ENCODE measurements at regions not wholly inside any gene's neighbourhood (a gene's known extent, or its start where the extent isn't known, plus 50 kb on each side); places are given as distances from the start of the nearest gene placed in this dataset.

GRCh38 chr1:218728898-218729565, 383.9 kb downstream of the TGFB2 start:
- DNase-seq (ENCODE audit: low spot score), result no peak
- ChIA-PET POLR2A (ENCODE audit: low non-redundant PET) (no interaction called here), CTCF (interaction anchor here (0.6 kb wide), 2 partner anchors 166 to 253 kb away, joined by 3 to 7 read pairs; no protein-coding TSS in a partner anchor)
- TF ChIP-seq CTCF (conservative IDR thresholded peaks at IDR 0.05; ENCODE audit: low read depth), result no peak
- H3K27ac ChIP-seq, result no peak overlapping the region

DNA sequence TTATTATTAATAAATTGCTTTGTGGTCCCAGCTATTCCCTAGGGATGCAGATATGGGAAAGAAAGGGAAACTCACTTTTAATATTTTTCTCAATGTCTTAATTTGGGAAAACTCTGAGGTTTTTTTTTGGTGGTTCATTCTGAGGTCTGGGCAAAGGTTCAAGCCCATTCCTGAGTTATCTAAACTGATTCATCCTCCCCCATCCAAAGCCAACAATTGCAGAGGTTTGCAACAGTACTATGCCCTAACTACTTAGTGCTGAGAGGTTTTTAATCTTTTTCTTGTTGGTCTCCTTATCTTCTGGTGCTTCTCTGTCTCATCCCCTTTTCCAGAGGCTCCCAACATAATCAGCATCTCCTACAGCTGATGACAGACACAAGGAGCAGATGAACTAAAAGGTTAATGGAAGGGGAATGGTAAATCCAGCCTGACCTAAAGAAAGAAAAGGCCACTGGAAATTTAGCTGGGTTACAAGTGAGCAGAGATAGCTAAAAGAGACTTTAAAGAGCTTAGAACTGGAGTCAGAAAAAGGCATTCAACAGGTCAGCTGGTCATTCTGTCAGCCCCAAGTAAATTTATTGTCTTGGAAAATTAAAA, 390.4 kb downstream of the TGFB2 start:
- POLR2A ChIA-PET (ENCODE audit: low non-redundant PET), result no interaction called here
- CTCF ChIA-PET, result interaction anchor here (0.6 kb wide), 2 partner anchors 248 to 1576 kb away, joined by 3 to 9 read pairs; no protein-coding TSS in a partner anchor
- H3K27ac ChIP-seq, result no peak overlapping the region
- no peak for TF ChIP-seq CTCF (conservative IDR thresholded peaks at IDR 0.05; ENCODE audit: low read depth)
- DNase-seq (ENCODE audit: low spot score), result no peak

DNA sequence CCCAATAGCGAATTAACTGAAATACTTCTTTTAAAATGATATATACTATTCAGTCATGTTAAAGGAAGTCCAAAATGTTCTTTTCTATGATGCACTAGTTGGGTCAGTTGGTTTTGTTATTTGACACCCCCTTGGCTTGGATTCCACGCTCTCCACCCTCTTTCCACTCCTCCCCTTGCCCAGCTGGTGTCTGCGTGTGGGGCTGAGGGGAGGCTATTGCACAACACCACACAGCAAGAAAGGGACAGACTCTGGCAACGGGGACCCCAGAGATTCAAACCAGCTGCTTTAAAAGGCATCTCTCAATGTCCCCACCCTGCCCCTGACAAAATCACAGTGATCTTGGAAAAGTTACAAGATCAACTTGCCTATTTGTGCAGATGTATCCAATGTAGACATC, 394.3 kb downstream of the TGFB2 start:
- no peak overlapping the region for H3K27ac ChIP-seq
- POLR2A ChIA-PET (ENCODE audit: low non-redundant PET), result no interaction called here
- no peak for TF ChIP-seq CTCF (conservative IDR thresholded peaks at IDR 0.05; ENCODE audit: low read depth)
- DNase-seq (ENCODE audit: low spot score), result no peak
- CTCF ChIA-PET, result no interaction called here

- ChIA-PET CTCF (interaction anchor here (0.6 kb wide), 1 partner anchor 81 kb away, joined by 4 read pairs; no protein-coding TSS in a partner anchor), POLR2A (ENCODE audit: low non-redundant PET) (no interaction called here)
- no peak for DNase-seq (ENCODE audit: low spot score)
- H3K27ac ChIP-seq, result no peak overlapping the region
- TF ChIP-seq CTCF (conservative IDR thresholded peaks at IDR 0.05; ENCODE audit: low read depth), result no peak
Measured at GRCh38 chr1:218741852-218742251, 396.7 kb downstream of the TGFB2 start.

- H3K27ac ChIP-seq, result no peak overlapping the region
- CTCF ChIA-PET, result no interaction called here
- TF ChIP-seq CTCF (conservative IDR thresholded peaks at IDR 0.05; ENCODE audit: low read depth), result no peak
- POLR2A ChIA-PET (ENCODE audit: low non-redundant PET), result no interaction called here
- DNase-seq (ENCODE audit: low spot score), result peak; percentile 13
Measured at GRCh38 chr1:218742467-218743262, 397.5 kb downstream of the TGFB2 start.

DNA sequence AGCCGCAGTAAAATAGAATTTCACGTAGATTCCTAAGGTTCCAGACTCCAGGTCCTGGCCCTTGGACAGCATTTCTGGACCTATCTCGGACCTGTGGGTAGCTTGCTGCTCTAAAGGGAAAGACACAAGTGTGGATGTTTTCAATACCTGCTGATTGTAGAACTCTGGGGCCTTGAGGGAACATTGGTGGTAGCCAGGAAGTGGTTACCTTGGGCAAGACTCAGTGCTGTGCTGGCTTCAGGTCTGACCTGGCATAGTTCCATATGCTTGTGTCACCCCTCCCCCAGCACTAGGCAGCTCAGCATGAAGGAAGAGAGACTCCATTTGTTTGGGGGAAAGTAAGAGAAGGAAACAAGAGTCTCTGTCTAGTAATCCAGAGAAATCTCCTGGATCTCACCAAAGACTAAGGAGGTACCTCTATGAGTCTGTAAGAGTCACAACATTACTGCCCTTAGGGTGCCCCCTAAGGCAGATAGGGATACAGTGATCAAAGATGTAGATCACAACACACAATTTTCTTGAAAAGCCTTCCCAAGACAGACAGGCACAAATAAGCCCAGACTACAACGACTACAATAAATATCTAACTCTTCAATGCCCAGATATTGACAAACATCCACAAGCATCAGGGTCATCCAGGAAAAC, 398.8 kb downstream of the TGFB2 start:
- no peak overlapping the region for H3K27ac ChIP-seq
- CTCF ChIA-PET, result no interaction called here
- DNase-seq (ENCODE audit: low spot score), result no peak
- no peak for TF ChIP-seq CTCF (conservative IDR thresholded peaks at IDR 0.05; ENCODE audit: low read depth)
- POLR2A ChIA-PET (ENCODE audit: low non-redundant PET), result no interaction called here
